OCI-LY7 (cell line): ENCODE measurements at regions not wholly inside any gene's neighbourhood (a gene's known extent, or its start where the extent isn't known, plus 50 kb on each side); places are given as distances from the start of the nearest gene placed in this dataset.
"Not testable (repeated sequence)": the region's sequence is repeated elsewhere in the genome, so short reads cannot be mapped to it uniquely, and the experiment has no call there.

Experiments used
- BruUV-seq: library from RNA; stranded (reverse); fragments of 400-500 nt; replicated peaks from 2 replicates; lab custom pipeline; 2021; lab: Mats Ljungman, UMichigan
- CTCF ChIA-PET: fragments of 300-600 bp; sonication (Branson Sonifier 250); formaldehyde crosslinking; loops from one replicate; lab custom pipeline; 2022; ENCODE audit warnings: antibody characterized with exemption; ENCODE audit not compliant: unreplicated experiment; lab: Charles Lee
- POLR2A ChIA-PET: fragments of 300-600 bp; sonication (Branson Sonifier 250); formaldehyde crosslinking; loops from one replicate; lab custom pipeline; 2022; ENCODE audit warnings: antibody characterized with exemption; lab: Charles Lee
- DNase-seq: peaks from one replicate; pipeline ENCODE4 v3.0.0-alpha.2; 2015; ENCODE audit warnings: low spot score
- H2AFZ ChIP-seq: fragments of 200-600 bp; sonication (generic), shearing (Covaris generic); 2 replicates; pipeline ENCODE4 v1.6.1; 2014; ENCODE audit warnings: mild to moderate bottlenecking, antibody characterized with exemption, low read length, moderate library complexity
- H3K27ac ChIP-seq: fragments of 200-600 bp; sonication (generic); 2 replicates; pipeline ENCODE4 v1.5.1; 2014; ENCODE audit warnings: mixed run types, low read depth, mild to moderate bottlenecking, moderate library complexity, low read length, inconsistent platforms; ENCODE audit not compliant: poor library complexity, severe bottlenecking
- H3K36me3 ChIP-seq: fragments of 200-600 bp; sonication (generic); 2 replicates; pipeline ENCODE4 v1.6.1; 2014; ENCODE audit warnings: mild to moderate bottlenecking, antibody characterized with exemption, low read length, moderate library complexity, mixed read lengths; ENCODE audit not compliant: insufficient read depth
- H3K4me1 ChIP-seq: fragments of 200-600 bp; sonication (generic); 2 replicates; pipeline ENCODE4 v1.5.1; 2014; ENCODE audit warnings: mild to moderate bottlenecking, low read length; ENCODE audit not compliant: insufficient read depth, poor library complexity, severe bottlenecking
- H3K4me2 ChIP-seq: fragments of 200-600 bp; sonication (generic); 2 replicates; pipeline ENCODE4 v1.6.1; 2014; ENCODE audit warnings: mild to moderate bottlenecking, low read length
- H3K4me3 ChIP-seq: fragments of 200-600 bp; sonication (generic); 2 replicates; pipeline ENCODE4 v1.5.1; 2014; ENCODE audit warnings: mild to moderate bottlenecking, low read depth, low read length; ENCODE audit not compliant: poor library complexity, severe bottlenecking
- H3K79me2 ChIP-seq: fragments of 200-600 bp; sonication (generic); 2 replicates; pipeline ENCODE4 v1.6.1; 2016; ENCODE audit warnings: low read depth, mild to moderate bottlenecking, low read length, moderate library complexity, mixed read lengths; ENCODE audit not compliant: insufficient read depth
- H3K9me2 ChIP-seq: fragments of 200-600 bp; sonication (generic); 2 replicates; pipeline ENCODE4 v1.6.1; 2016; ENCODE audit warnings: mild to moderate bottlenecking, low read length, mixed read lengths; ENCODE audit not compliant: insufficient read depth
- H3K9me3 ChIP-seq: fragments of 200-600 bp; sonication (generic); 2 replicates; pipeline ENCODE4 v1.6.1; 2014; ENCODE audit warnings: mild to moderate bottlenecking, mixed run types, low read length, mixed read lengths
- H4K20me1 ChIP-seq: fragments of 200-600 bp; sonication (generic); 2 replicates; pipeline ENCODE4 v1.6.1; 2014; ENCODE audit warnings: mild to moderate bottlenecking, antibody characterized with exemption, low read length, moderate library complexity, mixed read lengths; ENCODE audit not compliant: insufficient read depth
- EZH2phosphoT487 ChIP-seq: fragments of 200-600 bp; sonication (generic); IDR thresholded peaks from 2 replicates; pipeline ENCODE4 v1.6.1; 2018; ENCODE audit warnings: low read depth, borderline replicate concordance, mild to moderate bottlenecking, mixed run types, antibody characterized with exemption, low read length, moderate library complexity, mixed read lengths
- intact Hi-C: fragments of 100-400 bp; cut with micrococcal nuclease; formaldehyde crosslinking; loops from one replicate; pipeline ENCODE4 v1.10.0; 2022; ENCODE audit not compliant: unreplicated experiment
- TF ChIP-seq, protein P1 (sequence below): fragments of 200-600 bp; sonication (generic); conservative IDR thresholded peaks from 2 replicates; pipeline ENCODE4 v1.5.1; 2014; ENCODE audit warnings: mild to moderate bottlenecking, antibody characterized with exemption, low read length, moderate library complexity, mixed read lengths

DNA sequence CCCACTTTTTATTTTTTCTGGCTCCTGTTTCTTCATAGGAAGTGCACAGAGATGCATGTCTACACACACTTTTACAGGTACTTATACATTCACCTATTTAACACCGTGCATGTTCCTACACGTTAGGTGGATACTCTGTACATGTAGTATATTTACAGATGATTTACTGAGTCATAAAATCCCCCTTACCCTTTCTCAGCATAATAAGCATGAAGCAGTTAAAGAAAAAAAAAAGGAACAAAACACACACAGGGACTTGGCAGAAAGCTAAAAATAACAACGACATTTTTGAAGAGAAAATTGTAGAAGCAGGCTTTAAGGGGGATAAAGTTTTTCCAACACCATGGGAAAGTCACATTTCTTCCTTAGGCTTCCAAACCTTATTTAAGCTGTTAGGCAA, 96.4 kb upstream of the IQCM start:
- POLR2A ChIA-PET, result interaction anchor here (0.6 kb wide), 1 partner anchor 1884 kb away, joined by 3 read pairs; no protein-coding TSS in a partner anchor
- no peak overlapping the region for H3K27ac ChIP-seq
- H3K4me2 ChIP-seq, result no peak overlapping the region
- intact Hi-C loops, result no loop called here
- H3K79me2 ChIP-seq, result no peaks in the 10 kb centered on the region
- H3K4me3 ChIP-seq, result no peak overlapping the region
- no peak overlapping the region for H2AFZ ChIP-seq
- H3K36me3 ChIP-seq, result no peaks in the 10 kb centered on the region
- CTCF ChIA-PET, result no interaction called here
- TF ChIP-seq, protein P1, sequence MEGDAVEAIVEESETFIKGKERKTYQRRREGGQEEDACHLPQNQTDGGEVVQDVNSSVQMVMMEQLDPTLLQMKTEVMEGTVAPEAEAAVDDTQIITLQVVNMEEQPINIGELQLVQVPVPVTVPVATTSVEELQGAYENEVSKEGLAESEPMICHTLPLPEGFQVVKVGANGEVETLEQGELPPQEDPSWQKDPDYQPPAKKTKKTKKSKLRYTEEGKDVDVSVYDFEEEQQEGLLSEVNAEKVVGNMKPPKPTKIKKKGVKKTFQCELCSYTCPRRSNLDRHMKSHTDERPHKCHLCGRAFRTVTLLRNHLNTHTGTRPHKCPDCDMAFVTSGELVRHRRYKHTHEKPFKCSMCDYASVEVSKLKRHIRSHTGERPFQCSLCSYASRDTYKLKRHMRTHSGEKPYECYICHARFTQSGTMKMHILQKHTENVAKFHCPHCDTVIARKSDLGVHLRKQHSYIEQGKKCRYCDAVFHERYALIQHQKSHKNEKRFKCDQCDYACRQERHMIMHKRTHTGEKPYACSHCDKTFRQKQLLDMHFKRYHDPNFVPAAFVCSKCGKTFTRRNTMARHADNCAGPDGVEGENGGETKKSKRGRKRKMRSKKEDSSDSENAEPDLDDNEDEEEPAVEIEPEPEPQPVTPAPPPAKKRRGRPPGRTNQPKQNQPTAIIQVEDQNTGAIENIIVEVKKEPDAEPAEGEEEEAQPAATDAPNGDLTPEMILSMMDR, result no peak
- TF ChIP-seq EZH2phosphoT487, result no peak
- no peak for DNase-seq
- H3K4me1 ChIP-seq, result no peaks in the 10 kb centered on the region
- no peaks in the 10 kb centered on the region for H3K9me2 ChIP-seq
- H4K20me1 ChIP-seq, result no peaks in the 10 kb centered on the region
- no peaks in the 10 kb centered on the region for H3K9me3 ChIP-seq
- no TSS peak for BruUV-seq

DNA sequence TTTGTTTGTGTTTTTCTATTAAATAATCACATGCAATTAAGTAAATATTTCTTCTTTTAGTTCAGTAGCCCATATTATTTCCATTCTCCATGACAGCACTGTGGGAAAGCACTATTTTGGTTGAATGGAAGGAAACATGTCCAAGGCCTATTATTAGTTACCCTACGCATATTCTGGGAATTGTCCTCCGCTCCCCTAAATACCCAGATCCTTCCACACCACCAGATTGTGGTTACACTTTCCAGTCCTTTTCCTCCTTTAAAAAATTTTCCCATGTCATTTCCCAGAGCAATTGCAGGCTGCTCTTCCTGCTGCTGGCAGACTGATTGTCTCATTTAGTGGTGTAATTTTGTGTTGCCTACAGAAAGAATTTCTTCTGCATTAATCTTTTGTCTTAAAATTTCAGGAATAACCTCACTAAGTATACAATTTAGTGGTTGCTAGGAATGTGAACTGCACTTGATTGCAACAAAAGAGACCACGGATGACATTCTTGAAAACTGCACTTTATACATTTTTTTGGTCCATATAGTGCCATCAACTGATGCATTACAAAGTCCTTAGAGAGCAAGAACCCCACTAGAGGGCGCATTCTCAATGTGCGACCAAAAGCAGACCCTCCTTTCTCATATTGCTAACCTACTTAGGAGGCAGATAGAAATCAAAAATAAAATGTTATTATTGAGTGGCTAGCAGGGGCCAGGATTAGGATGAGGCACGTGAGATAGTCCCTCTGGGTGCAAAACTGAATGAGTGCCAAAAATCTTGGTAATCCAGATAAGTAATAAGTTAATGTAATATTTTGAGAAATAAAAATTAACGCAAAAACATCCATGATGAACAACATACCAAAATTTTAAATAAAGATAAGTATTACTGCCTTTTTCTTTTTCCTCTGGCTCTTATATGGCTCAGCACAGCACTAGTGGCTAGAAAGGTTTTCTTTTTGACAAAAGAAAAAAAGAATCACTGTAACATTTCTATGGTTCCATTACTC, 98.8 kb upstream of the IQCM start:
- peak; percentile 58 for DNase-seq
- Histone ChIP-seq H3K4me1 (no peaks in the 10 kb centered on the region), H4K20me1 (no peaks in the 10 kb centered on the region), H3K79me2 (no peaks in the 10 kb centered on the region), H3K27ac (no peak overlapping the region), H3K9me2 (no peaks in the 10 kb centered on the region), H3K4me2 (no peak overlapping the region), H3K9me3 (no peaks in the 10 kb centered on the region), H3K36me3 (no peaks in the 10 kb centered on the region), H2AFZ (no peak overlapping the region), H3K4me3 (no peak overlapping the region)
- TF ChIP-seq EZH2phosphoT487, result no peak
- TF ChIP-seq, protein P1, result peak; percentile 93
- BruUV-seq, result no TSS peak
- CTCF ChIA-PET, result no interaction called here
- intact Hi-C loops, result no loop called here
- POLR2A ChIA-PET, result no interaction called here

DNA sequence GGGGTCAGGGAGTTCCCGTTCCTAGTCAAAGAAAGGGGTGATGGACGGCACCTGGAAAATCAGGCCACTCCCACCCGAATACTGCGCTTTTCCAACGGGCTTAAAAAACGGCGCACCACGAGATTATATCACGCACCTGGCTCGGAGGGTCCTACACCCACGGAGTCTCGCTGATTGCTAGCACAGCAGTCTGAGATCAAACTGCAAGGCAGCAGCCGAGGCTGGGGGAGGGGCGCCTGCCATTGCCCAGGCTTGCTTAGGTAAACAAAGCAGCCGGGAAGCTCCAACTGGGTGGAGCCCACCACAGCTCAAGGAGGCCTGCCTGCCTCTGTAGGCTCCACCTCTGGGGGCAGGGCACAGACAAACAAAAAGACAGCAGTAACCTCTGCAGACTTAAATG, 100.1 kb upstream of the IQCM start:
- H3K4me2 ChIP-seq, POLR2A ChIA-PET, H3K79me2 ChIP-seq, H3K4me1 ChIP-seq, intact Hi-C loops, H3K27ac ChIP-seq, H2AFZ ChIP-seq, H3K9me3 ChIP-seq, BruUV-seq, DNase-seq, H4K20me1 ChIP-seq, H3K9me2 ChIP-seq, H3K36me3 ChIP-seq, CTCF ChIA-PET, H3K4me3 ChIP-seq: not testable (repeated sequence)
